Omental fat pad (tissue), 3 donors: ENCODE measurements at regions not wholly inside any gene's neighbourhood (a gene's known extent, or its start where the extent isn't known, plus 50 kb on each side); places are given as distances from the start of the nearest gene placed in this dataset. TPM values are rescaled to one million over a fixed set of nuclear protein-coding genes. Genes with fewer than 3 reads are reported as not detected.
"Not testable (repeated sequence)": the region's sequence is repeated elsewhere in the genome, so short reads cannot be mapped to it uniquely, and the experiment has no call there.

Source experiments
- ATAC-seq: fragments of 150-250 bp; one replicate; pipeline ENCODE4 v1.9.1; 2016; ENCODE audit warnings: mild to moderate bottlenecking, moderate library complexity; ENCODE audit not compliant: low FRiP score
- DNase-seq: peaks from one replicate; pipeline ENCODE4 v3.0.0-alpha.2; 2019; ENCODE audit warnings: low spot score
- CTCF ChIP-seq, 3 donors: fragments of 450-650 bp; IDR thresholded peaks; one replicate each; pipeline ENCODE4 v1.5.1; 2016 to 2017; ENCODE audit warnings: antibody characterized with exemption in 3 of 3, mild to moderate bottlenecking in 3 of 3, moderate library complexity in 2 of 3
- small RNA-seq: library from RNA; depleted of rRNA; stranded (forward); fragments of <200 nt; gene quantifications from one replicate; pipeline ENCODE3, GENCODE V24; 2016

GRCh38 chr3:110989446-110989845, 82.2 kb upstream of the NECTIN3 start:
- TF ChIP-seq CTCF (IDR thresholded peaks at IDR 0.05), result no peak
- no peak for ATAC-seq
- no peak for DNase-seq

DNA sequence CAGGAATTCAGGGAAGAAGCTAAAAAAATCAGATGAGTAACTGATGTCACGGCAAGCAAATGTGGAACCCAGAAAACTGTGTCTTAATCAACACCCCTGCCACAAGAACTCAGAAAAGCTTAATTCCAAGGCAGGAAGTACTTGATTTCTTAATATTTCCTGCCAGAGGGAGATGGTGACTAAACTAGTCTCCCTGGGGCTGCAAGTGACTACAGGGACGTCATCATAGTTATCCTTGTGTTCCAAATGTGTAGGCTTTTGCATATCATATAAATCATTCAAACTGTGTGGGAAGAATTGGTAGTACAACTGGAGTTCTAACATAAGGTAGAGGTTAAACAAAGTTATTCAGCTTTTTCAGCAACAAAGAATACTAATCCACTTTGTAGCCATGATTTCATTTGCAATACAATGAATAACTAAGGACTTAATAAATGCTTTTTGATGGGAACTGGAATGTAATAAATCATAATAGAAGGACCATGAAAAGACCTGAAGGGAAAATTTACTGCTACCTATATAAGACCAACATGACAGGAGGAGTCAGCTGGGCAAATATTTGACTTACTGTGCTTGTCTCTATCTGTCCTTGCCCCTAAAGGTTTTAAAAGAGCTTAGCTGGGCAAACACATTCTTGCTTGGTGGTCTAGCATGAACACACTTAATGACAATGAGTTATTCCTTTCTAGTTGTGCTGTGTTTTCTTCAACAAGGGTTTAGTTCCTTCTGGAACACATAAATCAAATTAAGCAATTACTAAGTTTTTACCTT, 76.0 kb upstream of the NECTIN3 start:
- ATAC-seq, result no peak
- no peak for DNase-seq
- no peak for TF ChIP-seq CTCF (IDR thresholded peaks at IDR 0.05)

GRCh38 chr3:110998766-110999165, 72.8 kb upstream of the NECTIN3 start:
- not testable (repeated sequence) for DNase-seq, ATAC-seq

- not testable (repeated sequence) for DNase-seq, ATAC-seq
Measured at GRCh38 chr3:111006485-111006884, 65.1 kb upstream of the NECTIN3 start.

GRCh38 chr3:111012388-111013248, 59.0 kb upstream of the NECTIN3 start:
- no peak for TF ChIP-seq CTCF (IDR thresholded peaks at IDR 0.05)
- no peak for ATAC-seq

More at GRCh38 chr3:111012388-111013248, 59.0 kb upstream of the NECTIN3 start:
- no peak for DNase-seq

Small RNA genes in the stretch of these regions (small RNA-seq; reads per million reads assigned to genes)
- not detected for gene AC078918.1
- gene MIR4445, result not detected
- gene RF00019, result not detected
- not detected for gene RNU6ATAC15P
